GM12875 (cell line): ENCODE measurements at regions not wholly inside any gene's neighbourhood (a gene's known extent, or its start where the extent isn't known, plus 50 kb on each side); places are given as distances from the start of the nearest gene placed in this dataset.

Experiments used
- H3K4me3 ChIP-seq: one replicate; pipeline ENCODE4 v1.5.1; 2011; ENCODE audit warnings: low read depth, low read length, control low read depth
- TF ChIP-seq, protein P1 (sequence below): IDR thresholded peaks from 2 replicates; pipeline ENCODE4 v1.5.1; 2011; ENCODE audit warnings: low read depth, mild to moderate bottlenecking, control low read depth, inconsistent platforms, low read length, moderate library complexity, borderline replicate concordance; ENCODE audit not compliant: insufficient read depth

GRCh38 chr1:199362996-199363395, 664.5 kb upstream of the NR5A2 start:
- H3K4me3 ChIP-seq, result no peak overlapping the region
- TF ChIP-seq, protein P1, sequence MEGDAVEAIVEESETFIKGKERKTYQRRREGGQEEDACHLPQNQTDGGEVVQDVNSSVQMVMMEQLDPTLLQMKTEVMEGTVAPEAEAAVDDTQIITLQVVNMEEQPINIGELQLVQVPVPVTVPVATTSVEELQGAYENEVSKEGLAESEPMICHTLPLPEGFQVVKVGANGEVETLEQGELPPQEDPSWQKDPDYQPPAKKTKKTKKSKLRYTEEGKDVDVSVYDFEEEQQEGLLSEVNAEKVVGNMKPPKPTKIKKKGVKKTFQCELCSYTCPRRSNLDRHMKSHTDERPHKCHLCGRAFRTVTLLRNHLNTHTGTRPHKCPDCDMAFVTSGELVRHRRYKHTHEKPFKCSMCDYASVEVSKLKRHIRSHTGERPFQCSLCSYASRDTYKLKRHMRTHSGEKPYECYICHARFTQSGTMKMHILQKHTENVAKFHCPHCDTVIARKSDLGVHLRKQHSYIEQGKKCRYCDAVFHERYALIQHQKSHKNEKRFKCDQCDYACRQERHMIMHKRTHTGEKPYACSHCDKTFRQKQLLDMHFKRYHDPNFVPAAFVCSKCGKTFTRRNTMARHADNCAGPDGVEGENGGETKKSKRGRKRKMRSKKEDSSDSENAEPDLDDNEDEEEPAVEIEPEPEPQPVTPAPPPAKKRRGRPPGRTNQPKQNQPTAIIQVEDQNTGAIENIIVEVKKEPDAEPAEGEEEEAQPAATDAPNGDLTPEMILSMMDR, result no peak

GRCh38 chr1:199373139-199373538, 654.4 kb upstream of the NR5A2 start:
- no peak overlapping the region for H3K4me3 ChIP-seq
- TF ChIP-seq, protein P1, result no peak

- TF ChIP-seq, protein P1, result no peak
- no peak overlapping the region for H3K4me3 ChIP-seq
Observed at GRCh38 chr1:199377211-199377610, 650.3 kb upstream of the NR5A2 start.

- H3K4me3 ChIP-seq, result no peak overlapping the region
- TF ChIP-seq, protein P1, result no peak
Observed at GRCh38 chr1:199383793-199384192, 643.7 kb upstream of the NR5A2 start.

GRCh38 chr1:199394856-199395255, 632.7 kb upstream of the NR5A2 start:
- H3K4me3 ChIP-seq, result no peak overlapping the region
- TF ChIP-seq, protein P1, result no peak

GRCh38 chr1:199396456-199396855, 631.1 kb upstream of the NR5A2 start:
- no peak overlapping the region for H3K4me3 ChIP-seq
- TF ChIP-seq, protein P1, result no peak

DNA sequence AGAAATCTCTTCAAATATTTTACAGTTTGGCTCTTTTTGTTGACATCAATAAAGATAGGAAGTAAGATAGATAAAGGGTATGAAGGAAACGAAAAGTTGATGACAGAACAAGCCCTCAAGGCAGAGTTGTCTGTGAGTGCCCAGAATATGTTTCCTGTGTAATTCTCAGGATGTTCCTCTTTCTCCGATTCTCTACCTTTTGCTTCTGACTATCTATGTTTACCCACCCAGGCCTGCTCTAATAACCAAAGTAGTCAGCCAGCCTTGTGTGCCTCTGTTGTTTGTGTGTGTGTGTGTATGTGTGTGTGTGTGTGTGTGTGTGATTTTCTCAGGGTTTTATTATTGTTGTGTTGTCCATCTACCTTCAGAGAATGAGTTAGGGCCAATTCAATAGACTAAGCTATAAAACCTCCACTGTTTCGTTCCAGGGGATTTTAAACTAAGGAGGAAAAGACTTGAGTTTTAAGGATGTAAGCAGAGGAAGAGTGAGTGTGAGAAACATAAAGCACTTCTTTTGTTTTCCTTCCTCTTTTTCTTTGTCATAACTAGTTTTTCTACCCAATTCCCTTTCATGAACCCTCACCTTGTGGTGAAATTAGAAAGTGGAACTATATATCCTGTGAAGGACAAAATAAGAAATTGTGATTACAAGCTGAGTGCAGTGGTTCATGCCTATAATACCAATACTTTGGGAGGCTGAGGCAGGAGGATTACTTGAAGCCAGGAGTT, 627.4 kb upstream of the NR5A2 start:
- H3K4me3 ChIP-seq, result no peak overlapping the region
- TF ChIP-seq, protein P1, result no peak
